Bronchial epithelial cell (primary cell): ENCODE measurements at regions not wholly inside any gene's neighbourhood (a gene's known extent, or its start where the extent isn't known, plus 50 kb on each side); places are given as distances from the start of the nearest gene placed in this dataset.

Source experiments
- DNase-seq: peaks from one replicate; pipeline ENCODE4 v3.0.0-alpha.2; 2010; ENCODE audit warnings: low read depth
- FAIRE-seq: peaks from 2 replicates; lab custom pipeline; 2011; peaks lifted over from hg19 to GRCh38; lab: Jason Lieb, UNC
- H3K27me3 ChIP-seq: 2 replicates; pipeline ENCODE4 v1.5.1; 2011; ENCODE audit warnings: low read length; ENCODE audit not compliant: control insufficient read depth, insufficient read depth
- H3K36me3 ChIP-seq: 2 replicates; pipeline ENCODE4 v1.5.1; 2011; ENCODE audit warnings: low read length; ENCODE audit not compliant: control insufficient read depth, insufficient read depth
- H3K4me3 ChIP-seq: 2 replicates; pipeline ENCODE4 v1.5.1; 2011; ENCODE audit warnings: mild to moderate bottlenecking, low read depth, low read length, control low read depth
- TF ChIP-seq, protein P1 (sequence below): IDR thresholded peaks from 2 replicates; pipeline ENCODE4 v1.5.1; 2011; ENCODE audit warnings: mild to moderate bottlenecking, moderate library complexity, low read length, control low read depth, inconsistent platforms; ENCODE audit not compliant: insufficient read depth, severe bottlenecking

DNA sequence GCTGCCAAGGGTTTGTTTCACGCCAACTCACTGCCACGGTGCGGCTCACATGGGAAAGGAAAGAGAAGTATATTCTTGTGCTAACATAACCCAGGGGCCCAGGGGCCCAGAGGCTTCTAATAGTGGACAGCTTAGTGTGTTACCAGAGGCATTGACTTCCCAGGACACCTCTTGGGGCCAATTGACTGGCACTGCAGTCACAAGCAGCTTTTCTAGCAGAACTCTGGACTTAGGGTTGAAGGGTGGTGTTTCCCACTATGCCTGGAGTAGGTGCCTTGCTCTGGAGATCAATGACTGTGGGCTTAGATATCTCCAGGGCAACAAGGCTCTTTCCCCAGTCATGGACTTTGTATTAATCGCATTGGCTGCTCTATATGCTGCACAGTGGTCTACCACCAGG lies 172.7 kb upstream of the KBTBD8 start:
- DNase-seq (no peak), FAIRE-seq (no peak)
- peaks cover 2% of the 10 kb centered on the region for H3K27me3 ChIP-seq
- H3K4me3 ChIP-seq: no peak overlapping the region
- TF ChIP-seq, protein P1, sequence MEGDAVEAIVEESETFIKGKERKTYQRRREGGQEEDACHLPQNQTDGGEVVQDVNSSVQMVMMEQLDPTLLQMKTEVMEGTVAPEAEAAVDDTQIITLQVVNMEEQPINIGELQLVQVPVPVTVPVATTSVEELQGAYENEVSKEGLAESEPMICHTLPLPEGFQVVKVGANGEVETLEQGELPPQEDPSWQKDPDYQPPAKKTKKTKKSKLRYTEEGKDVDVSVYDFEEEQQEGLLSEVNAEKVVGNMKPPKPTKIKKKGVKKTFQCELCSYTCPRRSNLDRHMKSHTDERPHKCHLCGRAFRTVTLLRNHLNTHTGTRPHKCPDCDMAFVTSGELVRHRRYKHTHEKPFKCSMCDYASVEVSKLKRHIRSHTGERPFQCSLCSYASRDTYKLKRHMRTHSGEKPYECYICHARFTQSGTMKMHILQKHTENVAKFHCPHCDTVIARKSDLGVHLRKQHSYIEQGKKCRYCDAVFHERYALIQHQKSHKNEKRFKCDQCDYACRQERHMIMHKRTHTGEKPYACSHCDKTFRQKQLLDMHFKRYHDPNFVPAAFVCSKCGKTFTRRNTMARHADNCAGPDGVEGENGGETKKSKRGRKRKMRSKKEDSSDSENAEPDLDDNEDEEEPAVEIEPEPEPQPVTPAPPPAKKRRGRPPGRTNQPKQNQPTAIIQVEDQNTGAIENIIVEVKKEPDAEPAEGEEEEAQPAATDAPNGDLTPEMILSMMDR: no peak
- H3K36me3 ChIP-seq: no peaks in the 10 kb centered on the region

DNA sequence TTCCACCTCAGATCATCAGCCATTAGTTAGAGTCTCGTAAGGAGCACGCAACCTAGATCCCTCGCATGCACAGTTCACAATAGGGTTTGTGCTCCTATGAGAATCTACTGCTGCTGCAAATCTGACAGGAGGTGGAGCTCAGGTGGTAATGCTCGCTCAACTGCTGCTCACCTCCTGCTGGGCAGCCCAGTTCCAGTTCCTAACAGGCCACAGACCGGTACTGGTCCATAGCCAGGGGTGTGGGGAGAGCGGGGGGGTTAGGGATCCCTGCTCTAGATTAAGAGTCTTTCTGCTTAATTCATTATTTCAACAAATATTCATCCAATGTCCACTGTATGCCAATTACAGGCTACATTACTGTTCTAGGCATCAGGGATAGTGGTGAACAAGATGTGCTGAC lies 170.4 kb upstream of the KBTBD8 start:
- Histone ChIP-seq H3K36me3 (no peaks in the 10 kb centered on the region), H3K27me3 (peaks cover 2% of the 10 kb centered on the region), H3K4me3 (no peak overlapping the region)
- TF ChIP-seq, protein P1: no peak
- DNase-seq (no peak), FAIRE-seq (no peak)

DNA sequence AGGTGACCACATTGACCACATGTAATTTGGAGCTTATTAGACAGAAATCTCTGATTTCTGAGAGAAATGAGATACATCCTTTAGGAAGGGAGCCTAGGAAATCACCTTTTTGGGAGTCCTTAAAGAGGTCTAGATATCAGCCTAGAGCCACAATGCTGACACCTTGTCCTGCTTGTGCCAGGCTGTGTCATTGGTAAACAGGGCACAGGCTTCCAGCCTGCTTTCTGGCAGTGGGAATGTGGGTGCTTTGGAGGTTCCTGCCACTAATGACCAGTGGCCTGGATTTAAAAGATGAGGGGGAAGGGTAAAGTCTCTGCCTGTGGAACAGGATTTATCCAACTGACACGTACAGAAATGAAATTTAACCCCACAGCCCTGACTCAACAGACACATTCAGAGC lies 169.8 kb upstream of the KBTBD8 start:
- TF ChIP-seq, protein P1: no peak
- Histone ChIP-seq H3K27me3 (peaks cover 2% of the 10 kb centered on the region), H3K36me3 (no peaks in the 10 kb centered on the region), H3K4me3 (no peak overlapping the region)
- no peak for DNase-seq
- no peak for FAIRE-seq

DNA sequence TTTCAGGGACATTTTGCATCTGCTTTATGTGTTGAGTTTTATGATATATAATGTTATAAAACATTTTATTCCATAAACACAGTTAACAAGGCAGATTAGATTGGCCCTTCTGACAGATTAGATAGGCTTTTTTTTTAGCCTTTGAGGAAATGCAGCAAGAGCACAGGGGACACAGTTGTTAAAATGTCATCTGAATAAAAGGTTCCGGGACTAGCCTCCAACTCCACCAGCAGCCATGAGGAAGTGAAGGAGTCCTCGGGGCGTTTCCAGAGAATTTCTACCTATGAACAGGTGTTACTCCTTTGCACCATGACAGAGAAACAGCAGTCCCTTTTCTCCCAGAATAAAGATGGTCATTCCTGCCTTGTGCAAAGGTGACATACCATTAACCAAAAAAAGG lies 167.8 kb upstream of the KBTBD8 start:
- DNase-seq: no peak
- peaks cover 2% of the 10 kb centered on the region for H3K27me3 ChIP-seq
- FAIRE-seq: no peak
- no peaks in the 10 kb centered on the region for H3K36me3 ChIP-seq
- no peak overlapping the region for H3K4me3 ChIP-seq
- TF ChIP-seq, protein P1: no peak

DNA sequence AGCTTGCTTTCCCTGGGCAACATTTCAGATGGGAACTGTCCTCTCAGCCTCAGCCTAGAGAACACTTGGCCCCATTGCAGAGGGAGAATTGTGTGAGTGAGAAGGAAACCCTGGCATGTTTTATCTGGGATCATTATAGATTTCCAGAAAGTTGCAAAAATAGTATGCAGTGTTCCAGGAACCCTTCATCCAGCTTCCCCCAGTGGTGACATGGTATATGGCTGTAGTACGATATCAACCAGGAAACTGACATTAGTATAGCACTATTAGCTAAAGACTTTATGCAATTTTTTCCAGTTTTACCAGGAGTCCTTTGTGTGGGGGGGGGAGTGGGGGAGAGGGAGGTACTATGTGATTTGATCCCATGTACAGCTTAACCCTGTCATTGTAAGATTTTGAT lies 166.2 kb upstream of the KBTBD8 start:
- Histone ChIP-seq H3K27me3 (peaks cover 2% of the 10 kb centered on the region), H3K36me3 (no peaks in the 10 kb centered on the region), H3K4me3 (no peak overlapping the region)
- no peak for FAIRE-seq
- DNase-seq: no peak
- TF ChIP-seq, protein P1: no peak
